Dendritic cell treated with granulocyte-macrophage colony-stimulating factor and Interleukin-4, amounts not matched to agents 40 ng/mL and 50 ng/mL, for 4 days (primary cell): ENCODE measurements at regions not wholly inside any gene's neighbourhood (a gene's known extent, or its start where the extent isn't known, plus 50 kb on each side); places are given as distances from the start of the nearest gene placed in this dataset.
"Not testable (repeated sequence)": the region's sequence is repeated elsewhere in the genome, so short reads cannot be mapped to it uniquely, and the experiment has no call there.

Experiments used
- H3K27ac Mint-ChIP-seq: one replicate; pipeline ENCODE4 v1.8.0; 2022; ENCODE audit warnings: mild to moderate bottlenecking, mixed read lengths
- H3K27me3 Mint-ChIP-seq: one replicate; pipeline ENCODE4 v1.8.0; 2022; ENCODE audit warnings: mild to moderate bottlenecking, mixed read lengths
- H3K36me3 Mint-ChIP-seq: one replicate; pipeline ENCODE4 v1.8.0; 2022; ENCODE audit warnings: low read depth, mixed read lengths
- H3K4me1 Mint-ChIP-seq: one replicate; pipeline ENCODE4 v1.8.0; 2022; ENCODE audit warnings: low read depth, mixed read lengths
- H3K4me3 Mint-ChIP-seq: one replicate; pipeline ENCODE4 v1.8.0; 2022; ENCODE audit warnings: mild to moderate bottlenecking, moderate library complexity, mixed read lengths
- H3K9me3 Mint-ChIP-seq: one replicate; pipeline ENCODE4 v1.8.0; 2022; ENCODE audit warnings: mixed read lengths
- intact Hi-C: fragments of 100-400 bp; cut with micrococcal nuclease; formaldehyde crosslinking; loops from one replicate; pipeline ENCODE4 v1.15.0; 2022

DNA sequence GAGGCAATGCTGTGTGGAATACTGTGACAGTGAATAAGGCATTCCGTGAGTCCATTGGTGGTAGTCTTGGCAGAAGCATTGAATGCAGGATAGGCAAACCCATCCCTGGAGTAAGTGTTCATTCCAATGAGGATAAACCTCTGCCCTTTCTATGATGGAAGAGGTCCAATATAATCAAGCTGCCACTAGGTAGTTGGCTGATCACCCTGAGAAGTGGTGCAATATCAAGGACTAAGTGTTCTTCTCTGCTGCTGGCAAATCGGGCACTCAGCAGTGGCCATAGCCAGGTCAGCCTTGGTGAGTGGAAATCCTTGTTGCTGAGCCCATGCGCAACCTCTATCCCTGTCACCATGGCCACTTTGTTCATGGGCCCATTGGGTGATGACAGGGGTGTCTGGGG is 70.1 kb downstream of the FBXO4 start:
- intact Hi-C loops = no loop called here
- no peaks in the 10 kb centered on the region for H3K36me3 Mint-ChIP-seq
- no peaks in the 10 kb centered on the region for H3K4me1 Mint-ChIP-seq
- no peak overlapping the region for H3K27ac Mint-ChIP-seq
- peaks cover 10% of the 10 kb centered on the region for H3K9me3 Mint-ChIP-seq
- no peaks in the 10 kb centered on the region for H3K27me3 Mint-ChIP-seq
- no peak overlapping the region for H3K4me3 Mint-ChIP-seq

DNA sequence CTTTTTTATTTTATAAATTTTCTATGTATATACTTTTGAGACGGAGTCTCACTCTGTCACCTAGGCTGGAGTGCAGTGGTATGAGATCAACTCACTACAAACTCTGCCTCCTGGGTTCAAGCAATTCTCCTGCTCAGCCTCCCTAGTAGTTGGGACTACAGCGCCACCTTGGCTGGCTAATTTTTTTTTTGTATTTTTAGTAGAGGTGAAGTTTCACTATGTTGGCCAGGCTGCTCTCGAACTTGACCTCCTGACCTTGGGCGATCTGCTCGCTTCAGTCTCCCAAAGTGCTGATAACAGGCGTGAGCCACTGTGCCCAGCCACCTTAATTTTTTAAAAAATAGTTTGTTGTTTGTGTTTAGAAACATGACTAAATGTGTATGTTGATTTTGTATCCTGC is 76.6 kb downstream of the FBXO4 start:
- Mint-ChIP-seq H3K27ac (no peak overlapping the region), H3K4me1 (no peaks in the 10 kb centered on the region), H3K4me3 (no peak overlapping the region), H3K27me3 (no peaks in the 10 kb centered on the region), H3K36me3 (no peaks in the 10 kb centered on the region), H3K9me3 (no peaks in the 10 kb centered on the region)
- intact Hi-C loops = no loop called here

DNA sequence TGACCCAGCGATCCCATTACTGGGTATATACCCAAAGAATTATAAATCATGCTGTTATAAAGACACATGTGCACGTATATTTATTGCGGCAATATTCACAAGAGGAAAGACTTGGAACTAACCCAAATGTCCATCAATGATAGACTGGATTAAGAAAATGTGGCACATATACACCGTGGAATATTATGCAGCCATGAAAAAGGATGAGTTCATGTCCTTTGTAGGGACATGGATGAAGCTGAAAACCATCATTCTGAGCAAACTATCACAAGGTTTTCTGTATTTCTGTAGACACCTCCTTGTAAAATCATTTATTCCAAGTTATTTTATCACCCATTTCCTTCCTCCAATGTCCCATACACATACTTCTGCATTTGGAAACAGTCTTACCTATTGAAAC is 78.8 kb downstream of the FBXO4 start:
- H3K27me3 Mint-ChIP-seq, H3K36me3 Mint-ChIP-seq, H3K4me1 Mint-ChIP-seq, H3K27ac Mint-ChIP-seq, H3K9me3 Mint-ChIP-seq, H3K4me3 Mint-ChIP-seq: not testable (repeated sequence)
- intact Hi-C loops = loop anchor here (2.0 kb wide), 1 partner anchor 763 kb away; no protein-coding TSS in a partner anchor

DNA sequence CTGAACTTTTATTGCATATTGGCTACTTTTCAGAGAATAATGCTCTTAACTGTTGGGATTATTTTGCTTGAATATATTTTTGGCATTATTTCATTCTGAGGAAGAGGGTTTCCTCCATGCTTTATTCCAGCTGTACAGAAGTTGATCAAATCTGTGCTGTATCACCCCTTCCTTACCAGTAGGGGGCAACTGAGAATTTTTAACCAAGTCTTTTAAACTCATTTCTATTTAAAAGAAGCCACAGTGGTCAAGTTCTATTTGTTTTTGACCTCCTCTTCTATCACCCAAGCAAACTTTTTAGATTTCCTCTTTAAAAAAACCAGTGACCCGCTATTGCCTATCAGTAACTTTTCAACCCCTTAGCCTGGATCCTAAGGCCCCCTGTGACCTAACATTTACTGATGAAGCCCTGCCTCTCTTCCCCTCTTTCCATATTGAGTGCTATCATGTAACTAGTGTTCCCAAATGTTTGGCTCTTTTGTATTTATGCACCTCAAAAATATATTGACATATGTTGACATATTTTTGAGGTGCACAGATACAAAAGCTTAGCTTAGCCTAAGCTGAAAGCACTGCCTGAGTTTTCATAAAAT is 80.6 kb downstream of the FBXO4 start:
- intact Hi-C loops = loop anchor here (2.0 to 5.0 kb wide), 2 partner anchors 761 to 882 kb away; no protein-coding TSS in a partner anchor
- Mint-ChIP-seq H3K27me3 (no peaks in the 10 kb centered on the region), H3K4me1 (no peaks in the 10 kb centered on the region), H3K9me3 (no peaks in the 10 kb centered on the region), H3K27ac (no peak overlapping the region), H3K36me3 (no peaks in the 10 kb centered on the region), H3K4me3 (no peak overlapping the region)

DNA sequence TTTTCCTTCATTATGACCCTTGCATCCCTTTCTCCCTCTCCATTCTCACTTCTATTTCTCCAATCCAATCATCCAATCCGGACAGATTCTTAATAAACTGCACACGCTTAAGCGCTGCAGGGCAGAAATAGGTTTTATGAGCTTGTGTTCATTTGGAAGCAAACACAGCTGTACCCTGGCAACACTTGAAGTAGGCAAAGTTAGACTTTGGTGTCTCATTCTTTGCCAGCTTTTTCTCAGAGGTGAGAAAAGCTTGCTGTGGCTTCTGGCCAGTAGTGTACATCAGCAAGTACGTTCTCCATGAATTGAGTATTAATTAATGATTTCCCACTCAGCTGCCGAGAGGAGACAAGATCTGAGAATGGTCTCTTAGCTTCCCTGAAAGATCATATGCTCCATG is 88.5 kb downstream of the FBXO4 start:
- Mint-ChIP-seq H3K27ac (no peak overlapping the region), H3K4me3 (no peak overlapping the region), H3K9me3 (no peaks in the 10 kb centered on the region), H3K36me3 (no peaks in the 10 kb centered on the region), H3K27me3 (peaks cover 2% of the 10 kb centered on the region), H3K4me1 (no peaks in the 10 kb centered on the region)
- intact Hi-C loops = no loop called here

DNA sequence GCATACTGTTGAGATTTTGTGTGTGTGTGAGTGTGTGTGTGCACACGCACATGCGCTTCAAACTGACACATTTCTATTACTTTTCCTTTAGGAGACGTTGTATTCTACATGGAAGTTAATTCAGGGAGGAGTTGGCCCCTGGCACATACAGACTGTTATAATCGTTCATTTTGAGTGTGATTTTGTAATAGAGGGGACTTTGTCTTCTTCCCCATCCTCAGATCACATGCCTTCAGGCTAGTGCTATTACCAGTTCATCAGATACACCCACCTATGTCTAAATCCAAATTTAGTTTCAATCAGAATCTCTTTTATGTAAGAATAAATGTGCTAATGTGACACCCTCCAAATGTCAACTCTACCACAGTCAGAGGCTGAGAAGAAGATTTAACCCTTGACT is 90.2 kb downstream of the FBXO4 start:
- intact Hi-C loops = no loop called here
- no peak overlapping the region for H3K27ac Mint-ChIP-seq
- H3K4me3 Mint-ChIP-seq = no peak overlapping the region
- H3K4me1 Mint-ChIP-seq = no peaks in the 10 kb centered on the region
- H3K36me3 Mint-ChIP-seq = no peaks in the 10 kb centered on the region
- no peaks in the 10 kb centered on the region for H3K9me3 Mint-ChIP-seq
- peaks cover 4% of the 10 kb centered on the region for H3K27me3 Mint-ChIP-seq

DNA sequence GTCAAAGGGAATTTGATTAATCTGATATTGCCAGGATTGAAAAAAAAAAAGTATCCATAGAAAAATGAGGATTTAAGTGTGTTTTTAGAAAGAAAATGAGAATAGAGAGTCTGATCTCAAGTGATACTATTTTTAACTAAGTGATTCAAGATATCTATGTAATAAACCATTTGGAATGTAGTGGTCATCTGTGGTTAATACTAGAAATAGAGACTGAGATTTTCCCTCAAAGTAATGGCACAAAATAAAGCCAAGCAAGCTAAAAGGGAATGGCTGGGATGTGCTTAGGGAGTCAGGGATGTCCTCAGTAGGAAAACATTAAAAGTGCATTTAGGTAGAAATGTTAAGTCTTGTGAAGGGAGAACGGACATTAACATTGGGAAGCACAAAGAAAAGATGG is 90.6 kb downstream of the FBXO4 start:
- Mint-ChIP-seq H3K36me3 (no peaks in the 10 kb centered on the region), H3K27ac (no peak overlapping the region)

DNA sequence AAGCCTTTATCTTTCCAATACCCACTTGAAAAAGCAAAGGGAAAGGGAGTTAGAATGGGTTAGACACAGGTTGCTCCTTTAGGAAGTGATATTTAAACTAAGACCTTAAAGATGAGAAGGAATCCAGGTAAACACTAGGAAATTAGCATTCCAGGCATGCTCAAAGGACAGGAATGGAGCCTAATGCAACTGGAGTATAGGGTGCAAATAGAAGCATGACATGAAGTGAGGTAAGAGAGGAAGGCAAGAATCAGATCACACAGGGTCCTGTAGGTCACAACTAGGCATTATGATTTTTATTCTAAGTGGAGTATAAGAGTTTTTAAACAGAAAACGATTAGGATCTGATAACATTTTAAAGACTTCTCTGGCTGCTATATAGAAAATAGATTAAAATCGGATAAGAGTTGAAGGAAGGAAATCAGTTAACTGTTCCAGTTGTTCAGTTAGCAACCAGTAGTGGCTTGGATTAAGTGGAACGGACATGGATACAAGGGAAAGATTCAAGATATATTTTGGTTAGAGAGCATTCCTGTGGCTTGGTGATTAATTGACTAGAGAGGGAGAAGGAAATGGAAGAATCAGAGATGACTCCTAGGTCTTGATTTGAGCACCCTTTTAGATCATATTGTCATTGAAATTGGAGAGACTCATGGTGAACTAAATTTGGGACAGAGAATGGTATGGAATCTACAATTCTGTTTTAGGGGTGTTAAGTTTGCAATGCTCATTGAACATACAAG is 95.9 kb downstream of the FBXO4 start:
- intact Hi-C loops = no loop called here
- H3K9me3 Mint-ChIP-seq = no peaks in the 10 kb centered on the region
- peaks cover 4% of the 10 kb centered on the region for H3K27me3 Mint-ChIP-seq
- no peak overlapping the region for H3K4me3 Mint-ChIP-seq
- H3K27ac Mint-ChIP-seq = no peak overlapping the region
- no peaks in the 10 kb centered on the region for H3K4me1 Mint-ChIP-seq
- H3K36me3 Mint-ChIP-seq = no peaks in the 10 kb centered on the region

More for the DNA sequence above, 90.6 kb downstream of the FBXO4 start:
- Mint-ChIP-seq H3K4me1 (no peaks in the 10 kb centered on the region), H3K4me3 (no peak overlapping the region), H3K9me3 (no peaks in the 10 kb centered on the region), H3K27me3 (peaks cover 4% of the 10 kb centered on the region)
- intact Hi-C loops = no loop called here

DNA sequence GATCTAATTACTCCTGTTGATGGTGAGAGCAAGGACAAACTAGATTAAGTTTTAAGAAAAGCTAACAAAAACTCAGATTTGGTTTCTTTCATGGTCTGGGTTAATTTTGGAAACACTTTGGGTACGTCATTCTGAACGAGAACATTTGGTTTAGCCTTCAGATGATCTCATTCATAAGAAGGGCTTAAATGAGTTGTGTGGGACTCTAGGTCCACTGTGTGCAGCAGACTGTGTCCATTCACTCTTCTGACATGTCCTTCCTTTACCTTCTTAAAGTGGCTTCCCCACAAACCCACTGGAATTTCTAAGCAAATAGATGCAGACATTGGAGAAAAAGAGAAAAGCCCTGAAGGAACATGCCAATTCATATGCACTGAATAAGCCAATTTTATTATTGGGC is 96.8 kb downstream of the FBXO4 start:
- no peaks in the 10 kb centered on the region for H3K4me1 Mint-ChIP-seq
- no peak overlapping the region for H3K27ac Mint-ChIP-seq
- peaks cover 4% of the 10 kb centered on the region for H3K27me3 Mint-ChIP-seq
- H3K9me3 Mint-ChIP-seq = no peaks in the 10 kb centered on the region
- H3K36me3 Mint-ChIP-seq = no peaks in the 10 kb centered on the region
- intact Hi-C loops = no loop called here
- H3K4me3 Mint-ChIP-seq = no peak overlapping the region

DNA sequence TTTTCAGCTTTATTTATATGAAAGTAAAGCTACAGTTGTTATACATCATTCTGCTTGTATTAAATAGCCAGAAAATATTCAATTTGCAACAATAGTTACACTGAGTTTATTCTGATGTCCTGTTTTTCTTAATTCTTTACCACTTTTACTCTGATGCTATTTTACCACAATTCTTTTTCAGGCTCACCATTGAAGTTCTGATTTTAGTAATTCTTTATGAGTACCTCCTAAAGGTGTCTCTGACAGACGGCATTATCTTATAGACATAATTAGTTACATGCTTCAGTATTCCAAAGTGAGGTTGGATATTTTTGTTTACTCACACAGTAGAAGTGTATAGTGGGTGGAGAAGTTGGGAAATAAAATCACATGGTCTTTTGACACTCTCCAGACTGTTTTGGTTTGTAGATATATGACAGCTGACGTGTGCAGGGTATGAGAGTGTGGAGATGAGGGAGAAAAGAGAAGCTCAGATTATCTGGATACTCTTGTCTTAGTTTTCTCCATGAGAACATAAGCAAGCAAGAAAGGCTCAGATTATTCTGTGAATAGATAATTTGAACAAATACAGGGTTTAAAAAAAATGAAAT is 97.4 kb downstream of the FBXO4 start:
- H3K9me3 Mint-ChIP-seq = no peaks in the 10 kb centered on the region
- H3K27me3 Mint-ChIP-seq = peaks cover 4% of the 10 kb centered on the region
- intact Hi-C loops = no loop called here
- H3K4me3 Mint-ChIP-seq = no peak overlapping the region
- no peaks in the 10 kb centered on the region for H3K4me1 Mint-ChIP-seq
- no peak overlapping the region for H3K27ac Mint-ChIP-seq
- no peaks in the 10 kb centered on the region for H3K36me3 Mint-ChIP-seq

DNA sequence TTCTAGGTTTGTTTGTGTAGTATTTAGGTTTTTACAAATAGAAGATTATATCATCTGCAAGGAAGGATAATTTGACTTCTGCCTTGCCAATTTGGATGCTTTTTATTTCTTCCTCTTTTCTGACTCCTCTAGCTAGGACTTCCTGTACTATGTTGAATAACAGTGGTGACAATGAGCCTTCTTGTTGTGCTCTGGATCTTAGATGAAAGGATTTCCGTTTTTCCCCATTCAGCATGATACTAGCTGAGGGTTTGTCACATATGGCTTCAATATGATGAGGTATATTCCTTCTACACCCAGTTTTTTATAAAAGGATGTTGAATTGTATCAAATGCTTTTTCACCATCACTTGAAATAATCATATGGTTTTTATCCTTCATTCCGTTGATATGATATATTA is 101.4 kb downstream of the FBXO4 start:
- no peak overlapping the region for H3K27ac Mint-ChIP-seq
- intact Hi-C loops = no loop called here
- no peak overlapping the region for H3K4me3 Mint-ChIP-seq
- H3K27me3 Mint-ChIP-seq = no peaks in the 10 kb centered on the region
- H3K4me1 Mint-ChIP-seq = no peaks in the 10 kb centered on the region
- no peaks in the 10 kb centered on the region for H3K36me3 Mint-ChIP-seq
- peaks cover 9% of the 10 kb centered on the region for H3K9me3 Mint-ChIP-seq

DNA sequence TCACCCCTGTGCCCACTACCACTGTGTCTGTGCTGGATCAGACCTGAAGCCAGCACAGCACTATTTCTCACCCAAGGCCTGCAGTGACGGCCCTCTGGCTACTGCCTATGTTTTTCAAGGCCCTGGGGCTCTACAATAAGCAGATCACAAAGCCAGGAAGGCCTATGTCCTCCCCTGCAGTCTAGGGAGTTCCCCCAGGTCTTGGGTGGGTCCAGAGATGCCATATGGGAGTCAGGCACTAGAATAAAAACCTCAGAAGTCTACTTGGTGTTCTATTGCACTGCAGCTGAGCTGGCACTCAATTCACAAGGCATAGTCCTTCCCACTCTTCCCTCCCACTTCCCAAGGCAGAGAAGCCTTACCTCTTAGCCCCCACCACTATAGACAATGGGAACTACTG is 107.1 kb downstream of the FBXO4 start:
- Mint-ChIP-seq H3K36me3 (no peaks in the 10 kb centered on the region), H3K9me3 (peaks cover 9% of the 10 kb centered on the region), H3K27ac (no peak overlapping the region), H3K27me3 (no peaks in the 10 kb centered on the region), H3K4me3 (no peak overlapping the region), H3K4me1 (no peaks in the 10 kb centered on the region)
- intact Hi-C loops = no loop called here

DNA sequence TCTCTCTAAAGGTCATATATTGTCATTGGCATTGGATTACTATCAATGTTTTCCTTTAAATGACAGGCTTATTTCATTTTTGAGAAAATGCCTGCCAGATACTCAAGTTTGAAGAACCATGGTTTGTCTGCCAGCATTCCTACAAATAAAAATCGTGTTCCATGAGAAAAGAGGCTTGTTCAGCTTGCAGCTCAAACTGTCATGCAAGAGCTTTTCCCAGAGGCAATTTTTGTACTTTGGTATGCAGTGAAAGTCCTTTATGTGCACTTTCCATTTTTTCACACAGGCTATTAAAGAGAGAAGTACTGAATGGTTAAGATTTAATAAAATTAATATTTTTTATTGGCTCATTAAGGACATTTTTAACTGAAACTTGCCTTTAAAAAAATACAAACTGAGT is 110.4 kb downstream of the FBXO4 start:
- no peaks in the 10 kb centered on the region for H3K27me3 Mint-ChIP-seq
- H3K9me3 Mint-ChIP-seq = no peaks in the 10 kb centered on the region
- intact Hi-C loops = no loop called here
- no peak overlapping the region for H3K4me3 Mint-ChIP-seq
- no peaks in the 10 kb centered on the region for H3K36me3 Mint-ChIP-seq
- H3K4me1 Mint-ChIP-seq = no peaks in the 10 kb centered on the region
- no peak overlapping the region for H3K27ac Mint-ChIP-seq

DNA sequence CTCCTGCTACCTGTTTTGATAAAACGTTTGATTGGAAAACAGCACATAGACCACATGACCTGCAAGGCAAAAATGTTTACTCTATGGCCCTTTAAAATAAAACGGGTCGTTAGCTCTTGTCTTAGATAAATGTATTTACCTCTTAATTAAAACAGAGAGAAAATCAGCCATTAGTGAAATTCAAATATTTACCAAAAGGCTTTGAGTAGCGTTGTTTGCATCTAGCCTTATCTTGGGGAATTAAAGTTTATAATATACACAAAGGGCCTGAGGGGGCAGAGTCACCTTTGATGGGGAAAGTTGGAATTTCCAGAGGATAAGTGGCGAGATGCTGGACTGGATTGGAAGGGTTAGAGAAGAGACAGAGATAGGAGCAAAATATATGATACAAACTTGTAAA is 111.3 kb downstream of the FBXO4 start:
- H3K27me3 Mint-ChIP-seq = no peaks in the 10 kb centered on the region

More for the DNA sequence above, 111.3 kb downstream of the FBXO4 start:
- H3K4me3 Mint-ChIP-seq = no peak overlapping the region
- no peak overlapping the region for H3K27ac Mint-ChIP-seq
- no peaks in the 10 kb centered on the region for H3K4me1 Mint-ChIP-seq
- H3K9me3 Mint-ChIP-seq = no peaks in the 10 kb centered on the region
- no peaks in the 10 kb centered on the region for H3K36me3 Mint-ChIP-seq
- intact Hi-C loops = no loop called here
